ENCODE measurements at regions not wholly inside any gene's neighbourhood (a gene's known extent, or its start where the extent isn't known, plus 50 kb on each side); places are given as distances from the start of the nearest gene placed in this dataset.
"Not testable (repeated sequence)": the region's sequence is repeated elsewhere in the genome, so short reads cannot be mapped to it uniquely, and the experiment has no call there.

DNA sequence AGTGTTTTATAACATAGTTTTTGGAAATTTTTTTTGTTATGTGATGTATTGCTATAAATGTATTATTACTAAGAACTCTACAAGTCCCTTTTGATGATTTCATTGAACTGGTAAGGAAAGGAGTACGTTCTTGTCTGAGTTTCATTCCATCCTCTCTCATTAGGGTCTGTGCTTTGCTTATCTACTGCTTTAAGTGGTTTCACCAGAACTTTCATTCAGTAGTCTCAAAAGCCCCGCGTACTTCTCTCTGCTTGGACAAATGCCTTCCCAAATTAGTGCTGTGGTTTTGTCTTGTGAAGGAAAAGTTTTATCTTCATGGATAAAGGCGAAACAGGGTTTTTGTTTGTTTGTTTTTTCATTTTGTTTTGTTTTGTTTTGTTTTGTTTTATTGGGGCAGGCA is 469.8 kb upstream of the WWC1 start:
- no peak for DNase-seq (ENCODE audit: low spot score)

- no peak for DNase-seq (ENCODE audit: low spot score)
Observed at GRCh38 chr5:167822241-167822640, 469.2 kb upstream of the WWC1 start.

- DNase-seq (ENCODE audit: low spot score): no peak
Observed at GRCh38 chr5:167823405-167823804, 468.0 kb upstream of the WWC1 start.

GRCh38 chr5:167827766-167828165 is 463.7 kb upstream of the WWC1 start:
- DNase-seq (ENCODE audit: low spot score): no peak

- no peak for DNase-seq (ENCODE audit: low spot score)
Observed at GRCh38 chr5:167831754-167832504, 459.5 kb upstream of the WWC1 start.

- no peak for DNase-seq (ENCODE audit: low spot score)
Observed at GRCh38 chr5:167832609-167833008, 458.8 kb upstream of the WWC1 start.

DNA sequence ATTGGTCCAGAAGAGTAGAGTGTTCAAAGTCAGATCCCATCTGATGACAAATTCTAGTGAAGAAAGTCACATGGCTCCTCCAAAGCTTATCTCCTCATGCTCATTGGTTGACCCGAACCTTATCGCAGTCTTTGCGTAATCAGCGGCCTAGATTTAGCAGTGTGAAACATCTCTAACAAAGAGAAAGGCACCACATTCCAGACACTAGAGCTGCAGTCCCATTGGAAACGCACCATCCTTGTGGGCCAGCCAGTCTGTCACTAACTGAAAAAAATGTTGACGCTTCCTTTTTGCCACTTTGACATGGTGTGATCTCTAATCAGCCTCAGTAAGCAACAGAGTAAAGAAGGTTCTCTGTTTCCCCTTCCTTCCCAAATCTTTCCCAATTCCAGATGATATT is 458.0 kb upstream of the WWC1 start:
- no peak for DNase-seq (ENCODE audit: low spot score)

DNA sequence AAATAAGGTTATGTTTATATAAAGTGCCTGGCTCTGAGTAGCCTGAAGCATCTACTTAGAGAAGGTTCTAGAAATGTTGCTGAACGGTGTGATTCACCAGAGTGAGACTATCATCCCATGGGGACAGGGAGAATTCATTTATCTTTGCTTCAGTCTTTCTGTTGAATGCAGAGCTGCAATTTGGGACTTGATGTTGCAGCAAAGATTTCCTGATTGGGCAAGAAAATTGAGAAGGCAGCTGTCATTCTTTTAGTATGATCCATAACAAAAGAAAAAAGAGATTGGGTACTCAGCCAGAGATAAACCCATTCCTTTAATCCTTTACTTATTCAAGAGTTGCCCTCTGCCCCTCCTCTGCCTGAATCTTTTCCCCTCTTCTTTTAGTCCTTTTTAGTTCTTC is 456.3 kb upstream of the WWC1 start:
- DNase-seq (ENCODE audit: low spot score): no peak

- no peak for DNase-seq (ENCODE audit: low spot score)
Observed at GRCh38 chr5:167837127-167837526, 454.3 kb upstream of the WWC1 start.

GRCh38 chr5:167839065-167839464 is 452.4 kb upstream of the WWC1 start:
- DNase-seq (ENCODE audit: low spot score): no peak

DNA sequence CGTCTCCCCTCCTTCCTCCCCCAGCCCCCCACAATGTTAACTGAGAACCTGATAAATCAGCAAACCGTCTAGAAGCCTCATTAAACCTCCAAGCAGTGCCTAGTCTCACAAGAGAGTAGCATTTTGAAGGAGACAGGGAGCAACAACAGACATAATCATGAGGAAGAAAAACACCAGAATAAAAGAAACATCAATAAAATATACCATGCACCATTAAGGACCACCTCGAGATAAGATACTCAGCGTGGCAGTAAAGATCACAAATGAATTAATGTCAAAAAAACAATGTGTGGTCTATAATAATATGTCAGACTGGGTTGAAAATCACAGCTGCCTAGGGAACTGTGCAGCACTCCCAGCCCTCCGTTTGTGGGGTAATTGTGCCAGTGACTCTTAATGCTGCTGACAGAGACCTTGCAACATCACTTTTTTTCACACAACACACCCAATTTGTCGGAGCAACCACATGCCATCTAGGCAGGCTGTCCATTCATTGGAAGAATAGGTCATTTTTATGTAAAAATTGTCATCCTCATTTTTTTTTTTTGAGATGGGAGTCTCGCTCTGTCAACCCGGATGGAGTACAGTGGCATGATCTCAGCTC is 450.8 kb upstream of the WWC1 start:
- DNase-seq (ENCODE audit: low spot score): no peak

- DNase-seq (ENCODE audit: low spot score): no peak
Observed at GRCh38 chr5:167843881-167844572, 447.4 kb upstream of the WWC1 start.

DNA sequence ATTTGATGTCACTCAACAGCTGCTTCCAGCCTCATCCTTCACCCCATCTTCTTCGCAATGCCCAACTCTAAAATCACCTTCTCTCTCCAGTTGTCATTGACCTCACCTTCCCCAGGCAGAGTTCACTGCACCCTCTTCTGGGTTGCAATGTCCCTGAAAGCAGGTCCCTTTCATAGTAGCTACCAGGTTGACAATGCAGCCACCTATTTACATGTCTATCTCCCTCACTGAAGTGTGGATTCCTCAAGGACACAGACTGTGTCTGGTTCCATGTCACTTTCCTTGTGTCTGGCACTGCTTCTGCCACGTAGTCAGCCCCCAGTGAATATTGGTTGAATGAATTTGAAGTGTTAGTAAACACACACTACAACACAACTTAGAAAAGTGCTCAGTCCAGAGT is 445.5 kb upstream of the WWC1 start:
- DNase-seq (ENCODE audit: low spot score): no peak

DNA sequence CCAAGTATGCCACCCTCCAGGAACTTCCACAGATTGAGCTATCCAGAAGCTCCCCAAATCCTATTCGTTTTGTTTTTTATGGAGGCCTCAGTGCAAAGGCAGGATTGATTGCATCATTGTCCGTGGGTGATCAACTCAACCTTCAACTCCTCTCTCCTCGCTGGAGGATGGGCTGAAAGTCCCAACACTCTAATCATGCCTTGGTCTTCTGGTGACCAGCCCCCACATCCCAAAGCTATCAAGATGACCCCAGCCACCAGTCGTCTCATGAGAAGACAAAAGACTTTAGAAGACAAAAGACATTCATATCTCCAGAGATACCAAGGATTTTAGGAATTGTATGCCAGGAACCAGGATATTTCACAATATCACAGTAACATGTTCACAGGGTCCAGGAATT is 441.6 kb upstream of the WWC1 start:
- no peak for DNase-seq (ENCODE audit: low spot score)

- DNase-seq (ENCODE audit: low spot score): no peak
Observed at GRCh38 chr5:167850911-167851310, 440.5 kb upstream of the WWC1 start.

DNA sequence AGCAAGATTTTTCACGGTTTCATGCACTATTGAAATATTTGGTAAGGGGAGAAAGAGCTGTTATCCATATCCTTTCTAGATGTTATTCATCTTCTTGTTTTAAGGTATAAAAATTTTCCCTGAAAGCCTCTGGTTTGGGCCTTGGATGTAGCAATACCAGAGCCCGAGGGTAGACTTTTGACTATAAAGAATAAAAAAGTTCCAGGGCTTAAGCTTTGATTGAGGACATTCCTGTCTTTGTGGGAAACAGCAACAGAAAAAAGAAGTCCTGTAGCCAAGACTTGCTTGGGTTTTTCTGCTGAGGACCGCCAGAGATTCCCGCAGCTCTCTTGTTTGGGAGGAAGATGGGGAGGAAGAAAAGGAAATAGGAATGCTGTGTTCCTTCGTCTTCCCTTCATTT is 440.0 kb upstream of the WWC1 start:
- no peak for DNase-seq (ENCODE audit: low spot score)

- no peak for DNase-seq (ENCODE audit: low spot score)
Observed at GRCh38 chr5:167852515-167852914, 438.9 kb upstream of the WWC1 start.

GRCh38 chr5:167853421-167853820 is 438.0 kb upstream of the WWC1 start:
- no peak for DNase-seq (ENCODE audit: low spot score)

DNA sequence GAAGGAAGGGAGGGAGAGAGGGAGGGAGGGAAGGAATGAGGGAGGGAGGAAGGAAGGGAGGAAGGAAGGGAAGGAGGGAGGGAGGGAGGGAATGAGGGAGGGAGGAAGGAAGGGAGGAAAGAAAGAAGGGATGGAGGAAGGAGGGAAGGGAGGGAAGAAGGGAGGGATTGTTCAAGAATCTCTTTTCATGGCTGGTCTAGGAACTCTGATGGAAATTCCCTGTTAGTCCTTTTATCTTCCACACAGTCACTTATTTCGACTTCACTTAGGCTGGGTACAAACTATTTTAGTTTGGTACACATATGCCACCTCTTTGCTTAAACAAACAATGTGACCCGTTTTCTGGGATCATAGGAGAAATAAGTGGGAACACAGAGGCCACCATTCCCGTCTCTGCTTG is 435.6 kb upstream of the WWC1 start:
- no peak for DNase-seq (ENCODE audit: low spot score)

GRCh38 chr5:167857321-167857720 is 434.1 kb upstream of the WWC1 start:
- DNase-seq (ENCODE audit: low spot score): no peak

DNA sequence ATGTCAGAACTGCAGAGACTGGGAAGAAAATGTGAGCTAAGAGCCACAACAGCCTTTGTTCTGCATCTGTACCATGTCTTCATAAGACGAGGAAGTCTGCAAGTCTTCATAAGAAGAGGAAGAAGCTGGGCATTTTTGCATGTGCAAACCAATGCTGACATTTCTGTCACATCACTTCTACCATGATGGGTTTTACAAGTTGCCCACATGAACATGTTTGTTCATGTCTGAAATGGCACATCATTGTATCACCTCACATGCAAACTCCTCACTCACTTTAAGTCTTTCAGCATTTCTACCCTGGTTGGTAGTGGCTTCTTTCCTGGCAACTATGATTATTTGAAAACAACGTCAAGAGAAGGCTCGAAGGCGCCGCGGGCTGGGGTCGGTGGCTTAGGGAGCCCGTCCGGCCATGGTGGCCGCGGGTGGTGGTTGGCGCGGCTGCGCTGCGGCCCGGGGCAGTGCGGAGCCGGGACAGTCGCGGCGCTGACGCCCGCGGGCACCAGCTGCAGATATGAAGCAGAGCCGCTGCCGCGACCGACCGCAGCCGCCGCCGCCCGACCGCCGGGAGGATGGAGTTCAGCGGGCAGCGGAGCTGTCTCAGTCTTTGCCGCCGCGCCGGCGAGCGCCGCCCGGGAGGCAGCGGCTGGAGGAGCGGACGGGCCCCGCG is 433.1 kb upstream of the WWC1 start:
- DNase-seq (ENCODE audit: low spot score): not testable (repeated sequence)

DNA sequence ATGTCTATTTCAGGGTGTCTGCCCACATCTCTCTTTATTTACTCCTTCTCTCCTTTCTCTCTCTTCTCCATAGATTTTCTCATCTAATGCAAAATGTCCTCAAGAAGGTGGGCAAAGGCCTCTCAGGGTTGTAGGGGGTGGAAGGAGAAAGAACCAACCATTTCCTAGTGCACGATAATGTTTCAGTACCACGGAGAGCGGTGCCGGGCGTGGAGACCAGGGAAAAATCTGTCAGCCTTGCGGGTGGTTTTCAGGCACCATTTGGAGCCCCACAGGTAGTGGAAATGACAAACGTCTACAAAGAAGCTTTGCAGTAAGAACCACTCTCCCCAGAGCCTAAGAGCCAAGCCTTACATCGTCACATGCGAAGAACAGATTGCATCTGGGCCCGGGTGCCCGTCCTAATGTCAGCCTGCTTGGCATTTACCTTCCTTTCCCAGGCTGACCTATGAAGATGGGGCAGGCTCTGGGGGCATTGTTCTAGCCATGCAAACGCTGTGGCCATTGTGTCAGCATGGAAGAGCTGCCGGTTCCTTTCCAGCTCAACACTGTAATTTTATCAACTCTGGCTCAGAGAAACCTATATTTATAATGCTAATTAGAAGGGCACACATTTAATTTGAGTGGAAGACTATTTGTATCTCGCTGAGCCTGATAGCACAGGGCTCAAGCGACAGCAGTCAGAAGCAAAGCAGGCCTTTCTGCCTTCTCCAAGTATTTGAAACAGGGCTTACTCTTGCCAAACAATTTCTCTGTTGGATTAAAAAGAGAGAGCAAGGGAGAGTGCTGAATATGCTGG is 430.1 kb upstream of the WWC1 start:
- peak; percentile 18 for DNase-seq (ENCODE audit: low spot score)
